NCI-H2107 treated with DMSO at 0.1 percent for 48 hours (cell line): ENCODE measurements at regions not wholly inside any gene's neighbourhood (a gene's known extent, or its start where the extent isn't known, plus 50 kb on each side); places are given as distances from the start of the nearest gene placed in this dataset.

Experiments used
- DNase-seq: peaks from one replicate; lab custom pipeline; 2025; ENCODE audit not compliant: unreplicated experiment; lab: John Stamatoyannopoulos, UW

- no peak for DNase-seq
Measured at GRCh38 chr21:40901691-40902090, 54.7 kb upstream of the DSCAM start.

GRCh38 chr21:40902299-40902698 lies 55.3 kb upstream of the DSCAM start:
- peak; percentile 77 for DNase-seq

GRCh38 chr21:40902993-40903392 lies 56.0 kb upstream of the DSCAM start:
- DNase-seq: no peak

GRCh38 chr21:40905251-40905650 lies 58.3 kb upstream of the DSCAM start:
- DNase-seq: no peak

DNA sequence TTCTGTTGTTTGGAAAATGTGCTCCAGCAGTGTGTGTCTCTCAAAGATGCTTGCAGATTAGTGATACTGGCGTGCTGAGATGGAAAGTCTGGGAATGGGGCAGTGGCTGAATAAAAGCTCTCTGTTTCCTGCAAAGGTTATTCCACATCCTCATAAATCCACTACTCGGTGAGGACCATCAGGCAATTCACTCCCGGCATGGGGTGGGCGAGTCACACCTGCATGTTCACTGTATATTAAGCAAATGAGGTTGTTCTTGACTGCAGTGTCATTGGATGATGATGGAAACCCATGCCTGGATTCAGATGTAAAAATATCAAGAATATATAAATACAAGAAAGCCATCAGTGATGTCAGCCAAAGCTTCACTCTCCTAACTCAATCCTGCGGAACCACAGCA lies 65.4 kb upstream of the DSCAM start:
- DNase-seq: no peak

DNA sequence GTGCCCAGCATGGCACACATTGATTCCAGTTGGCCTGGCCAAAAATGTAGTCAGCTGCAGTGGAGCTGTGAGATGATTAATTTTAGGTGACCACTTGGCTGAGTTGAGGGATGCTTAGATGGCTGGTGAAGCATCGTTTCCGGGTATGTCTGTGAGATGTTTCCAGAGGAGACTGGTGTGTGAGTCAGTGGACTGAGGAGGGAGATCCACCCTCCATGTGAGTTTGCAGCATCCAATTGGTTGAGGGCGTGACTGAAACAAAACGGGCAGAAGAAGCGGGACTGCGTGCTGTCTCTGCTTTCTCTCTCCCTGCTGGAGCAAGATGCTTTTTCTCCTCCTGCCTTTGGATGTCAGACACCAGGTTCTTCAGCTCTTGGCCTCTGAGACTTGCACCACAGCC lies 68.2 kb upstream of the DSCAM start:
- DNase-seq: no peak

DNA sequence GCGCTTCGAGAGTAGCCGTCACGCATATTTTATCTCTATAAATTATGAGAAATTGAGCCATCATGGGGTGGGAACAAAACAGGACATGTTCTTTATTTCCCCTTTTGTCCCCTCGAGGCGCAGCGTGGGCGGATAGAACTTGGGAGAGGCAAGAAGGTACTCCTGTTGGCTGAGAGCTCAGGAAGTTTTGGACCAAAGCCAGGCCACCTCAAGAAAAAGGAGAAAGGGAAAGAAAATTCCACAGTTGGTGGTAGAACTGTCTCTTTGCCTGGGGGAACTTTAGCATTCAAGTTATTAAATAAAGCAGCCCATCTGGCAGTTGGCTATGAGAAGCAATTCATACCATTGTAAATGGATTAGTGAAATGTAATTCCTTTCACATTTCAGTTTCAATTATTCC lies 76.4 kb upstream of the DSCAM start:
- no peak for DNase-seq

DNA sequence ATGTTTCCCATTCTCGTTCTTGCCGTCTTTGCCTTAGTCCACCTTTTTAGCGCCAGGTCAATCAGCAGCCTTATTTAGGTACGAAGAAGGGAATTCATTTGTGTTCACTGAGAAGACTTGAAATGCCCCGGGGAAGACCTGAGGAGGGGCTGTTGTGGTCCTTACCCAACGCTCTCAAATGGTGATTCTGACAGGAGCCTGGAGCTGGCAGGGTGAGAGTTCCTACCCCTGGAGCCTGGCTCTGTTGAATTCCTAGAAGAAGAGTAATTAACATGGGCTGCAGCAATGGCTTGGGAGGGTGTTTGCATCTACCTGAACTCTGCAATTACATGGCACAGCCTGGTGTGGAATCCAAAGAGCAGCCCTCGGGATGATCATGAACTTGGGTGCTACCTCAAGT lies 76.9 kb upstream of the DSCAM start:
- DNase-seq: no peak

DNA sequence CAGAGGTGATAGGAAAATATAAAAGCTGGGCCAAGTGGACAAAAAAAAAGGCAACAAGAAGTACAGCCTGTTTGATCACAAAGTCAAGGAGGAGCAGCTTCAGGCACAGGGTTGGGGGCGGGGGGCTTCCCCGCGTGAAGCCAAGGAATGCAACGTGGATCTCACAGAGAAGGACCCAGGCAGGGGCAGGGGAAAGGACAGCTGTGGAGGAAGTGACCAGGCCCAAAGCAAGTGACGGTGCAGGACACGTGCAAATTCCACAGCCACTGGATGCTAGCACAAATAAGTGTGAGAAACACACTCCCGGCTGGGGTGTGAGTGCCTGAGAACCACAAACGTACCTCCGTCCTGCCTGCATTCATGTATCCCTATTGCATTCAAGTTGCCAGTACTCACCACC lies 77.7 kb upstream of the DSCAM start:
- no peak for DNase-seq

- DNase-seq: no peak
Measured at GRCh38 chr21:40926238-40926637, 79.3 kb upstream of the DSCAM start.

DNA sequence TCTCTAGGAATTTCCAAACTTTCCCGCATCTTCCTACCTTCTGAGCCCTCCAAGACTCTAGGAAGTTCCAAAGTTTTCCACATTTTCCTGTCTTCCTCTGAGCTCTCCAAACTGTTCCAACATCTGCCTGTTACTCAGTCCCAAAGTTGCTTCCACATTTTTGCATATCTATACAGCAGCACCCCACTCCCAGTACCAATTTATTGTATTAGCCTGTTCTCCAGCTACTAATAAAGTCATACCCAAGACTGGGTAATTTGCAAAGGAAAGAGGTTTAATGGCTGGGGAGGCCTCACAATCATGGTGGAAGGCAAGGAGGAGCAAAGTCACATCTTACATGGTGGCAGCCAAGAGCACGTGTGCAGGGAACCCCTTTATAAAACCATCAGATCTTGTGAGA lies 82.9 kb upstream of the DSCAM start:
- DNase-seq: no peak

DNA sequence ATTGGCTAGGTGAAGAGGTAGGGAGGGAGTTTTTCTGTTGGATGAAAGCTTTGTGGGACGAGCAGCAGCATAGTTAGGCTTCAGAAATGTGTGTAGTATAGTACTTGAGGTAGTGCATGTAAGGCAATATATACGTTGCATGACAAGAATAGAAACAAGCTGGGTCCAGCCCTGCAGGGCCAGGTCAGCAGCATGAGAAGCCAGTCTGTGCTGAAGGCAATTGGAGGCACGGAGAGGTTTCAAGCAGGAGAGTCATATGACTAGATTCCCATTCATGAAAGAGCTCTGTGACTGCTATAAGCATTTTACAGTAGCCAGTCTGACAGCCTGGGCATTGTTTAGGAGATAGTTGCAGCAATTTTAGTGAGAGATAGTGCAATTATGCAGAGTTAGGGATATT lies 84.2 kb upstream of the DSCAM start:
- DNase-seq: no peak

DNA sequence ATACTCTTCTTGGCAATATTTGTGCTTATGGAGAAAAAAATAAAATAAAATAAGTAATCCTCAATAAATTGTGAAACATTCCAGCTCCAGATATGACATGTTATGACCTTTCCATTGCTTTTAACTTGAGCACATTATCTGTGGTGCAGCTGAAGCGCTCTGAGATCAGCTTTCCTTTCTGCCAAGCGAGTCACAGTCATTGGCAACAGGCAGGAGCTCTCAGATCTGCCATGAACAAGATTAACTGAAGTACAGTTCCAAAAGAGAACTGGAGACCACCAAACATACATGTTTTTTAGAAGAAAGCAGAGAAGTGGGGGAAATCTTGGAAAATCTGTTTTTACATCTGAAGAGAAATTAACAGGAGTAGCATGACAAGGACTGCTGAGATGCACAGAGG lies 89.2 kb upstream of the DSCAM start:
- DNase-seq: no peak

DNA sequence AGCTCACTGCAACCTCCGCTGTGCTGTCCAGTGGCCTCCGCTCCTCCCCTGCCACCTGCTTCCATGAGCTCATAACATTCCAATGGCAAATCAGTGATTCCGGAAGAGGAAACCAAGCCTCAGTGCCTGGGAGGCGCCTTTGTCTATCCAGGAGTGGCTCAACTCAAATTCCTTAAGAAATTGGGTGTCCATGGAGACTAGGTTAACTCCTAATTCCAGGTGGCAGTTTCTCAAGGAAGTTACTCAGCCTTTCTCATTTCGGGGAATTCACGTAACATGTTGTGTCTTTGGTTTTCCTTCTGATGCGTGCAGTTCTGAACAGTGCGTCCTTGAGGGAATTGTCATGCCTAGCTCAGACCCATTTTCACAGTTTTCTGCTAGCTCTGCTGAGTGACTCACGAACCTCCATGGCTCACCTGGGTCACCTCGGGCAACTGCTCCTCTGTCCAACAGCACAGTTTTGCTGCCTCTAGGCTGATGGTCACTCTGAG lies 89.9 kb upstream of the DSCAM start:
- DNase-seq: no peak

- no peak for DNase-seq
Measured at GRCh38 chr21:40938078-40938477, 91.1 kb upstream of the DSCAM start.

GRCh38 chr21:40938611-40939010 lies 91.7 kb upstream of the DSCAM start:
- no peak for DNase-seq

GRCh38 chr21:40947713-40948112 lies 100.8 kb upstream of the DSCAM start:
- no peak for DNase-seq

GRCh38 chr21:40950970-40951369 lies 104.0 kb upstream of the DSCAM start:
- DNase-seq: no peak

- no peak for DNase-seq
Measured at GRCh38 chr21:40952551-40953323, 105.8 kb upstream of the DSCAM start.

- DNase-seq: no peak
Measured at GRCh38 chr21:40964691-40965090, 117.7 kb upstream of the DSCAM start.

- DNase-seq: no peak
Measured at GRCh38 chr21:40967771-40968170, 120.8 kb upstream of the DSCAM start.

- DNase-seq: no peak
Measured at GRCh38 chr21:40972151-40972550, 125.2 kb upstream of the DSCAM start.
